Uterus (tissue), 3 donors: ENCODE measurements at regions not wholly inside any gene's neighbourhood (a gene's known extent, or its start where the extent isn't known, plus 50 kb on each side); places are given as distances from the start of the nearest gene placed in this dataset.

Experiments
- DNase-seq, 2 donors: peaks; one replicate each; pipeline ENCODE4 v3.0.0-alpha.2; 2019 to 2020
- H3K27ac ChIP-seq, 2 donors: fragments of 200-600 bp; sonication (generic); 1 replicate in 1 of 2; 2 replicates in 1 of 2; pipeline ENCODE4 v1.5.1; 2016 to 2018
- H3K27me3 ChIP-seq, 2 donors: fragments of 200-600 bp; sonication (generic); one replicate each; pipeline ENCODE4 v1.5.1; 2018 to 2019; ENCODE audit warnings: control low read depth in 1 of 2
- H3K36me3 ChIP-seq, 2 donors: fragments of 200-600 bp; sonication (generic); one replicate each; pipeline ENCODE4 v1.5.1; 2019; ENCODE audit warnings: control low read depth in 1 of 2
- H3K4me1 ChIP-seq, 2 donors: fragments of 200-600 bp; sonication (generic); one replicate each; pipeline ENCODE4 v1.5.1; 2018 to 2019; ENCODE audit warnings: control low read depth in 1 of 2
- H3K4me3 ChIP-seq, 2 donors: fragments of 200-600 bp; sonication (generic); 1 replicate in 1 of 2; 2 replicates in 1 of 2; pipeline ENCODE4 v1.5.1; 2018 to 2019; ENCODE audit warnings: mild to moderate bottlenecking in 1 of 2
- H3K9me3 ChIP-seq, 2 donors: fragments of 200-600 bp; sonication (generic); one replicate each; pipeline ENCODE4 v1.5.1; 2019; ENCODE audit warnings: control low read depth in 1 of 2
- POLR2A ChIP-seq, 2 donors: fragments of 450-650 bp; IDR thresholded peaks; one replicate each; pipeline ENCODE4 v1.6.1; 2016; ENCODE audit warnings: antibody characterized with exemption in 2 of 2, mild to moderate bottlenecking in 1 of 2, moderate library complexity in 1 of 2
- intact Hi-C: fragments of 100-400 bp; cut with DNase I; formaldehyde crosslinking; loops from one replicate; pipeline ENCODE4 v1.15.1; 2023; ENCODE audit warnings: low total_unique reads
- TF ChIP-seq, protein P1 (sequence below), 4 experiments: fragments of 200-600 bp in 2 of 4; fragments of 450-650 bp in 2 of 4; sonication (generic) in 2 of 4; IDR thresholded peaks; one replicate each; pipeline ENCODE4 v1.5.1; 2016 to 2019; ENCODE audit warnings: antibody characterized with exemption in 4 of 4, mild to moderate bottlenecking in 2 of 4, moderate library complexity in 1 of 4
- donor health status: DM: yes; HTN: yes; CAD: no.

DNA sequence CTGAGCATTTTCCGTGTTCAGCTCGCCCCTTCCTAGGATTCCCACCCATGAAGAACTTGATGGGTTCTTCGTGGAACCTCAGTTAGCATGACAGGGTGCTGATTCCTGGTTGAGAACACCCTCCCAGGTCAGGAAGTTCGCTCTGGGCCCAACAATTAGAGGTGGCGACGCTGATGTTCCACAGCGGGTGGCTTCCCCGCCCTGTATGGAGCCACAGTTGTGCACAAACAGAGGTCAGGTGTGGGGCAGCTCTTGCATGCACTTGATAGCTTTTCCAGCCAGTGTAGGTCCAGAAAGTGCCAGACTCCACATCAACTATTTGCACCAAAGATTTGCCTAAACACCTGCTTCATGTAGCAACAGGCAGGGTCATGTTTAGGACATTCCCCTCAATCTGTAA is 788.2 kb downstream of the MED13L start:
- no peaks in the 10 kb centered on the region for H3K4me1 ChIP-seq
- intact Hi-C loops: no loop called here
- TF ChIP-seq, protein P1, sequence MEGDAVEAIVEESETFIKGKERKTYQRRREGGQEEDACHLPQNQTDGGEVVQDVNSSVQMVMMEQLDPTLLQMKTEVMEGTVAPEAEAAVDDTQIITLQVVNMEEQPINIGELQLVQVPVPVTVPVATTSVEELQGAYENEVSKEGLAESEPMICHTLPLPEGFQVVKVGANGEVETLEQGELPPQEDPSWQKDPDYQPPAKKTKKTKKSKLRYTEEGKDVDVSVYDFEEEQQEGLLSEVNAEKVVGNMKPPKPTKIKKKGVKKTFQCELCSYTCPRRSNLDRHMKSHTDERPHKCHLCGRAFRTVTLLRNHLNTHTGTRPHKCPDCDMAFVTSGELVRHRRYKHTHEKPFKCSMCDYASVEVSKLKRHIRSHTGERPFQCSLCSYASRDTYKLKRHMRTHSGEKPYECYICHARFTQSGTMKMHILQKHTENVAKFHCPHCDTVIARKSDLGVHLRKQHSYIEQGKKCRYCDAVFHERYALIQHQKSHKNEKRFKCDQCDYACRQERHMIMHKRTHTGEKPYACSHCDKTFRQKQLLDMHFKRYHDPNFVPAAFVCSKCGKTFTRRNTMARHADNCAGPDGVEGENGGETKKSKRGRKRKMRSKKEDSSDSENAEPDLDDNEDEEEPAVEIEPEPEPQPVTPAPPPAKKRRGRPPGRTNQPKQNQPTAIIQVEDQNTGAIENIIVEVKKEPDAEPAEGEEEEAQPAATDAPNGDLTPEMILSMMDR (IDR thresholded peaks at IDR 0.05): no peak
- TF ChIP-seq POLR2A (IDR thresholded peaks at IDR 0.05): no peak
- H3K36me3 ChIP-seq: no peaks in the 10 kb centered on the region
- H3K4me3 ChIP-seq: no peak overlapping the region
- no peaks in the 10 kb centered on the region for H3K9me3 ChIP-seq
- H3K27ac ChIP-seq: no peak overlapping the region
- DNase-seq: no peak
- H3K27me3 ChIP-seq: no peaks in the 10 kb centered on the region

DNA sequence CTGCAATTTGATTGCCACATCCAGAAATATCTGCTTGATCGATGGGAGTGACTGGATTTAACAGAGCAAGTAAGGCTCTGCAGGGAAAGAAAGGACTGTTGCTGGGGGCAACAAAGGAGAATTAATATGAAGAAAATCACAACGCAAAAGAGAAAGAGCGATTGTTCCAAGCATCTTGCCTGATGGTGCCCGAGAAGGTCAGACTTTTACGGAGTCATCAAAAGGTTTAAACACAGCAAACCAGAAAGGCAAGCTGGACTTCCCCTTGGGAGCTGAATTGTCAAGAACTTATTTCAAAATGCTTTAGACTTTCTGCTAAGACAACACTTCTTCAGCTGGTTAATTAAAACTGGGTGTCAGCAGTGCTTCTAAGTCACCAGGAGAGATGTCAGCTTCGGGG is 791.5 kb downstream of the MED13L start:
- Histone ChIP-seq H3K4me3 (no peak overlapping the region), H3K36me3 (no peaks in the 10 kb centered on the region), H3K27ac (no peak overlapping the region), H3K9me3 (no peaks in the 10 kb centered on the region), H3K4me1 (no peaks in the 10 kb centered on the region), H3K27me3 (no peaks in the 10 kb centered on the region)
- DNase-seq: no peak
- TF ChIP-seq, protein P1 (IDR thresholded peaks at IDR 0.05): no peak
- no peak for TF ChIP-seq POLR2A (IDR thresholded peaks at IDR 0.05)
- intact Hi-C loops: no loop called here

DNA sequence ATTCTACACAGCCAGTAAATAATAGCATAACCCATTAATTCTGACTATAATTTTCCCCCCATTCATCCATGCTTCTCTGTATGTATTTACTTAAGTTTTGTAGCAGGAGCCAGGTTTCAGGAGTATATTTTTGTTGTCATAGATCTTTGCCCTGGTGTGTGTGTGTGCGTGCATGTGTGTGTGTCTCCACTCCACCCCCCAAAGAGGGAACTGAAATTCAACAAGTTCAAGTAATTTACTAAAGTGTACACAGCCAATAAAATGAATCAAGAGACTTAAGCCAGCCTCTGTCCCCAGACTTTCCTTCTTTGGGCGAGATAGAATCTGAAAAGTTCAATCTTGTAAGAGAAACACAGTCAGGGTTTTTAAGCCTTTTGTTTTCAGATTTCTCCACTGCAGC is 792.0 kb downstream of the MED13L start:
- intact Hi-C loops: no loop called here
- H3K9me3 ChIP-seq: no peaks in the 10 kb centered on the region
- TF ChIP-seq POLR2A (IDR thresholded peaks at IDR 0.05): no peak
- TF ChIP-seq, protein P1 (IDR thresholded peaks at IDR 0.05): no peak
- no peak for DNase-seq
- no peaks in the 10 kb centered on the region for H3K27me3 ChIP-seq
- H3K4me3 ChIP-seq: no peak overlapping the region
- no peaks in the 10 kb centered on the region for H3K4me1 ChIP-seq
- no peaks in the 10 kb centered on the region for H3K36me3 ChIP-seq
- no peak overlapping the region for H3K27ac ChIP-seq

DNA sequence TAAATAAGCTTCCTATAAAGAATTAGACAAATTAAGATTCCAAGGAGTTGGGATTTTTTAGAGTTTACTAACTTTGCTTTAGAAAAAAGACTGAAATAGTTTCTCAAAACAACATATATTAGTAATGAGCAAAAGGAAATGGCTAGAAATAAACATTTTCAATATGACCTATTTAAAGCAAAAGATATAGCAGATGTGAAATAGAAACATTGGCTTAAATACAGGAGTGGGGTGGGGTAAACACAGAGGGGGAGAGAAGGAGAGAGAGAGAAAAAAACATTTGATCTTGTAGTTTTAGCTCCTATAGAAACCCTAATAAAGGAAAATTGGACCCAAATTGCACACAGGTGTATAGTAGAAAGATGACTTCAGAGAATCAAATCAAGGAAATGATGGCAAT is 794.5 kb downstream of the MED13L start:
- no peak for DNase-seq
- Histone ChIP-seq H3K36me3 (no peaks in the 10 kb centered on the region), H3K4me1 (no peaks in the 10 kb centered on the region), H3K4me3 (no peak overlapping the region), H3K9me3 (no peaks in the 10 kb centered on the region), H3K27ac (no peak overlapping the region), H3K27me3 (no peaks in the 10 kb centered on the region)
- no peak for TF ChIP-seq POLR2A (IDR thresholded peaks at IDR 0.05)
- TF ChIP-seq, protein P1 (IDR thresholded peaks at IDR 0.05): no peak
- intact Hi-C loops: no loop called here

DNA sequence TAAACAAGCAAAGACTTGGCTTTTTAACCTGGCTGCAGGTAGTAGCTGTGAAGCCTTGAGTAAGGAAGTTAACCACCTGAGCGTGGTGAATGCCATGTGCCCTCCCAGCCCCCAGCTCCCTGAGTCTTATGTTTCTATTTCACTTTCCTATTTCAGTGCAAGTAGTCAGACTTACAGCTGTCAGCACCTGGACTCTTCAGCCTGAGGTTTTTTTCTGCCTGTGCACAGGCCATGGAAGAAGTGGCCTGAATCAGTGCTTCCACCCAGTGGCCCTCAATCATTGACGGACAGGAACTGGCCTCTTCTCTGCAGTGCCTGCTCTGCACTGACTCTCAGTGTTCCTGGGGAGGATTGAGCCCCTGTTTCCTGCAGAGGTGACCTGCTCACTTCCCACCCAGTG is 796.4 kb downstream of the MED13L start:
- TF ChIP-seq, protein P1 (IDR thresholded peaks at IDR 0.05): no peak
- no peak for TF ChIP-seq POLR2A (IDR thresholded peaks at IDR 0.05)
- intact Hi-C loops: no loop called here
- H3K36me3 ChIP-seq: no peaks in the 10 kb centered on the region
- H3K27ac ChIP-seq: no peak overlapping the region
- H3K4me1 ChIP-seq: no peaks in the 10 kb centered on the region
- no peak overlapping the region for H3K4me3 ChIP-seq
- H3K27me3 ChIP-seq: no peaks in the 10 kb centered on the region
- H3K9me3 ChIP-seq: no peaks in the 10 kb centered on the region
- DNase-seq: no peak
